Omental fat pad (tissue), 3 donors: ENCODE measurements at regions not wholly inside any gene's neighbourhood (a gene's known extent, or its start where the extent isn't known, plus 50 kb on each side); places are given as distances from the start of the nearest gene placed in this dataset.

Experiments used
- ATAC-seq: fragments of 150-250 bp; one replicate; pipeline ENCODE4 v1.9.1; 2016; ENCODE audit warnings: mild to moderate bottlenecking, moderate library complexity; ENCODE audit not compliant: low FRiP score
- DNase-seq: peaks from one replicate; pipeline ENCODE4 v3.0.0-alpha.2; 2019; ENCODE audit warnings: low spot score
- CTCF ChIP-seq, 3 donors: fragments of 450-650 bp; IDR thresholded peaks; one replicate each; pipeline ENCODE4 v1.5.1; 2016 to 2017; ENCODE audit warnings: antibody characterized with exemption in 3 of 3, mild to moderate bottlenecking in 3 of 3, moderate library complexity in 2 of 3

GRCh38 chr10:125379592-125379991 is 219.2 kb upstream of the CTBP2 start:
- no peak for TF ChIP-seq CTCF (IDR thresholded peaks at IDR 0.05)
- no peak for DNase-seq
- no peak for ATAC-seq

GRCh38 chr10:125377368-125377767 is 217.0 kb upstream of the CTBP2 start:
- no peak for TF ChIP-seq CTCF (IDR thresholded peaks at IDR 0.05)
- ATAC-seq (no peak), DNase-seq (no peak)

DNA sequence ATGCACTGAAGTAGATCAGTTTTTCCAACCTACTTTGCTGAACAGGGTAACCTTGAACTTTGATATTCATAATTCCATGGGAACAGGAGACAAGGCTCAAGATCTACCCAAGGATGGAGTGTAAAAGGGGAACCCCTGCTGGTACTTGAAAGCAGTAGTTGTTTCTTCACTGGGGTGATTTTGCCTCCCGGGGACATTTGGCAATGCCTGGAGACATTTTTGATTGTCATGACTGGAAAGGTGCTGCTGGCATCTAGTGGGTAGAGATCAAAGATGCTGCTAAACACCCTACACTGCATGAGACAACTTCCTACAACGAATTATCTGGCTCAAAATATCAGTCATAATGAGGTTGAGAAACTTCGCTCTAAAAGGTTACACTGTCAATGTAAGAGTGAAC is 214.8 kb upstream of the CTBP2 start:
- DNase-seq (no peak), ATAC-seq (no peak)
- no peak for TF ChIP-seq CTCF (IDR thresholded peaks at IDR 0.05)

DNA sequence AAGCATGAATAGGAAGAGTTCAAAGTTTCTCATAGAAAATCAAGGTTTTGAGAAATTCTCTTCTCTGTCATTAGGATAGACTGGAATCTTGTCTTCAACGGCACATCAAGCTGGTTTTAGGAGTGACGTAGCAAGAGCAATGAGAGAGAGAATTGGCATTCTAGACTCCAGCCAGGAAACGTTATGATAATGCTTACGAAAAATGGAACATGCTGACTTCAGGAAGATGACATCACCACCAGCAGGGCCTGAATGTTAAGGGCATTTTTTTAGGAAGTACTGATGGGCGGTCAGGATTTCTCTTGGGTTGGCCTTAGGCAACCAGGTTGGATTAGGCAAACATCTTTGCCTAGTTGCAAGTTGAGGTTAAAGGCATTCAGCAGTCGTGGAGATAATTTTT is 213.2 kb upstream of the CTBP2 start:
- ATAC-seq (no peak), DNase-seq (no peak)
- TF ChIP-seq CTCF (IDR thresholded peaks at IDR 0.05) = no peak

- no peak for ATAC-seq
- no peak for DNase-seq
- TF ChIP-seq CTCF (IDR thresholded peaks at IDR 0.05) = no peak
Observed at GRCh38 chr10:125370578-125370977, 210.2 kb upstream of the CTBP2 start.

- DNase-seq (no peak), ATAC-seq (no peak)
- TF ChIP-seq CTCF (IDR thresholded peaks at IDR 0.05) = no peak
Observed at GRCh38 chr10:125369382-125370326, 209.3 kb upstream of the CTBP2 start.

GRCh38 chr10:125368146-125368545 is 207.8 kb upstream of the CTBP2 start:
- no peak for ATAC-seq
- TF ChIP-seq CTCF (IDR thresholded peaks at IDR 0.05) = no peak

More at GRCh38 chr10:125368146-125368545, 207.8 kb upstream of the CTBP2 start:
- no peak for DNase-seq
